IMR-90 (cell line): ENCODE measurements at regions not wholly inside any gene's neighbourhood (a gene's known extent, or its start where the extent isn't known, plus 50 kb on each side); places are given as distances from the start of the nearest gene placed in this dataset.

Experiments used
- ATAC-seq: fragments of 200-7000 bp; cut with Tn5 transposase; 2 replicates; pipeline ENCODE4 v1.9.1; 2020; ENCODE audit warnings: low read depth, mild to moderate bottlenecking, moderate library complexity
- BruUV-seq: library from RNA; stranded (reverse); fragments of 400-500 nt; replicated peaks from 2 replicates; lab custom pipeline; 2021; lab: Mats Ljungman, UMichigan
- CTCF ChIA-PET: fragments of 300-600 bp; formaldehyde crosslinking; extraction: SDS; loops from one replicate; lab custom pipeline; 2021; ENCODE audit warnings: antibody characterized with exemption; lab: Yijun Ruan, JAX
- POLR2A ChIA-PET: fragments of 300-600 bp; sonication (Branson Sonifier 250); formaldehyde crosslinking; loops from one replicate; lab custom pipeline; 2022; ENCODE audit warnings: antibody characterized with exemption; ENCODE audit not compliant: unreplicated experiment; lab: Charles Lee
- DNase-seq: peaks from one replicate; pipeline ENCODE4 v3.0.0; 2013
- H2AFZ ChIP-seq: replicated peaks from 2 replicates; pipeline ENCODE3; 2013; ENCODE audit warnings: low read length, mild to moderate bottlenecking; ENCODE audit not compliant: poor library complexity
- H2AK5ac ChIP-seq: 2 replicates; pipeline ENCODE4 v1.6.1; 2013; ENCODE audit warnings: low read depth, low read length, inconsistent platforms
- H2AK9ac ChIP-seq: replicated peaks from 2 replicates; pipeline ENCODE3; 2013; ENCODE audit warnings: mild to moderate bottlenecking, low read depth, low read length, moderate library complexity; ENCODE audit not compliant: poor library complexity
- H2BK120ac ChIP-seq: 2 replicates; pipeline ENCODE4 v1.6.1; 2013; ENCODE audit warnings: low read depth, low read length, inconsistent platforms
- H2BK15ac ChIP-seq: 3 replicates; pipeline ENCODE4 v1.6.1; 2013; ENCODE audit warnings: low read depth, low read length, inconsistent platforms
- H2BK20ac ChIP-seq: 2 replicates; pipeline ENCODE4 v1.6.1; 2013; ENCODE audit warnings: low read depth, mild to moderate bottlenecking, inconsistent platforms, low read length, moderate library complexity
- H2BK5ac ChIP-seq: 2 replicates; pipeline ENCODE4 v1.6.1; 2013; ENCODE audit warnings: mild to moderate bottlenecking, low read depth, low read length, inconsistent platforms; ENCODE audit not compliant: poor library complexity, severe bottlenecking
- H3K14ac ChIP-seq: replicated peaks from 2 replicates; pipeline ENCODE4 v1.6.1; 2013; ENCODE audit warnings: low read depth, low read length, inconsistent platforms
- H3K18ac ChIP-seq: 2 replicates; pipeline ENCODE4 v1.6.1; 2013; ENCODE audit warnings: low read depth, low read length, control low read depth
- H3K23ac ChIP-seq: 2 replicates; pipeline ENCODE4 v1.6.1; 2013; ENCODE audit warnings: low read depth, low read length, inconsistent platforms
- H3K27ac ChIP-seq: 2 replicates; pipeline ENCODE4 v1.5.1; 2013; ENCODE audit warnings: mild to moderate bottlenecking, control low read depth, low read length; ENCODE audit not compliant: insufficient read depth
- H3K27me3 ChIP-seq: 2 replicates; pipeline ENCODE4 v1.6.1; 2013; ENCODE audit warnings: low read length; ENCODE audit not compliant: control insufficient read depth, insufficient read depth
- H3K36me3 ChIP-seq: 2 replicates; pipeline ENCODE4 v1.6.1; 2013; ENCODE audit warnings: low read length, mixed read lengths; ENCODE audit not compliant: control insufficient read depth, insufficient read depth
- H3K4ac ChIP-seq: 2 replicates; pipeline ENCODE4 v1.6.1; 2013; ENCODE audit warnings: low read depth, low read length, inconsistent platforms
- H3K4me1 ChIP-seq: 2 replicates; pipeline ENCODE4 v1.6.1; 2013; ENCODE audit warnings: low read length, mixed read lengths; ENCODE audit not compliant: control insufficient read depth, insufficient read depth
- H3K4me2 ChIP-seq: 2 replicates; pipeline ENCODE4 v1.6.1; 2013; ENCODE audit warnings: low read depth, mild to moderate bottlenecking, control low read depth, low read length, moderate library complexity
- H3K4me3 ChIP-seq: 2 replicates; pipeline ENCODE4 v1.5.1; 2013; ENCODE audit warnings: low read depth, mild to moderate bottlenecking, control low read depth, low read length, moderate library complexity; ENCODE audit not compliant: insufficient read depth
- H3K56ac ChIP-seq: 2 replicates; pipeline ENCODE4 v1.6.1; 2013; ENCODE audit warnings: low read length, inconsistent platforms; ENCODE audit not compliant: insufficient read depth; ENCODE audit errors: extremely low read depth
- H3K79me1 ChIP-seq, 2 experiments: 2 replicates each; pipeline ENCODE4 v1.6.1; 2013; ENCODE audit warnings: low read length in 2 of 2, inconsistent platforms in 1 of 2, low read depth in 1 of 2
- H3K9ac ChIP-seq: 2 replicates; pipeline ENCODE4 v1.6.1; 2013; ENCODE audit warnings: low read depth, low read length, control low read depth
- H3K9me1 ChIP-seq: 2 replicates; pipeline ENCODE4 v1.6.1; 2013; ENCODE audit warnings: low read length, inconsistent platforms; ENCODE audit not compliant: insufficient read depth
- H3K9me3 ChIP-seq: 2 replicates; pipeline ENCODE4 v1.6.1; 2013; ENCODE audit warnings: low read length; ENCODE audit not compliant: control insufficient read depth, insufficient read depth
- H4K20me1 ChIP-seq: 2 replicates; pipeline ENCODE4 v1.6.1; 2013; ENCODE audit warnings: low read length, inconsistent platforms; ENCODE audit not compliant: insufficient read depth
- H4K5ac ChIP-seq: 2 replicates; pipeline ENCODE4 v1.6.1; 2013; ENCODE audit warnings: mild to moderate bottlenecking, low read depth, low read length, control low read depth
- H4K8ac ChIP-seq, 2 experiments: 2 replicates each; pipeline ENCODE4 v1.6.1; 2013; ENCODE audit warnings: low read depth in 2 of 2, low read length in 2 of 2, control low read depth in 1 of 2, inconsistent platforms in 1 of 2
- H4K91ac ChIP-seq: 2 replicates; pipeline ENCODE4 v1.6.1; 2013; ENCODE audit warnings: low read depth, low read length, inconsistent platforms; ENCODE audit not compliant: insufficient read depth
- BHLHE40 ChIP-seq: fragments of 150-350 bp; IDR thresholded peaks from 2 replicates; pipeline ENCODE4 v1.6.1; 2016; ENCODE audit warnings: mild to moderate bottlenecking, low read depth, low read length
- CEBPB ChIP-seq: IDR thresholded peaks from 2 replicates; pipeline ENCODE4 v1.6.1; 2012; ENCODE audit warnings: low read depth, low read length, improper control_type of control experiment
- CTCF ChIP-seq: conservative IDR thresholded peaks from 2 replicates; pipeline ENCODE4 v1.5.1; 2012; ENCODE audit warnings: mild to moderate bottlenecking, low read depth, low read length, improper control_type of control experiment
- FOS ChIP-seq: fragments of 150-350 bp; IDR thresholded peaks from 2 replicates; pipeline ENCODE4 v1.6.1; 2016; ENCODE audit warnings: low read depth, low read length
- MXI1 ChIP-seq: IDR thresholded peaks from 2 replicates; pipeline ENCODE4 v1.6.1; 2012; ENCODE audit warnings: low read depth, mild to moderate bottlenecking, low read length, moderate library complexity, borderline replicate concordance
- POLR2A ChIP-seq: IDR thresholded peaks from 2 replicates; pipeline ENCODE4 v1.6.1; 2012; ENCODE audit warnings: mild to moderate bottlenecking, low read depth, low read length
- RAD21 ChIP-seq: IDR thresholded peaks from 2 replicates; pipeline ENCODE4 v1.6.1; 2012; ENCODE audit warnings: low read length, improper control_type of control experiment
- RCOR1 ChIP-seq: IDR thresholded peaks from 2 replicates; pipeline ENCODE4 v1.6.1; 2012; ENCODE audit warnings: mild to moderate bottlenecking, low read length, improper control_type of control experiment; ENCODE audit not compliant: insufficient replicate concordance
- SMC3 ChIP-seq: fragments of 150-350 bp; IDR thresholded peaks from 2 replicates; pipeline ENCODE4 v1.6.1; 2016; ENCODE audit warnings: low read depth, mild to moderate bottlenecking, antibody characterized with exemption, low read length, moderate library complexity
- WGBS, 2 experiments: methylation state at CpG; one replicate each; pipeline versions ENCODE4 v1.1.5 to v1.1.7; 2013; ENCODE audit warnings: missing lambda C conversion rate in 2 of 2; ENCODE audit not compliant: insufficient read length in 1 of 2; ENCODE audit errors: extremely low coverage in 2 of 2; 5-methylcytosine and 5-hydroxymethylcytosine counted together
- dilution Hi-C: fragments of 300-500 bp; cut with HindIII; formaldehyde crosslinking; loops from one replicate; pipeline ENCODE4 v1.14.3; 2018; ENCODE audit warnings: low sequenced_read_pairs; ENCODE audit not compliant: unreplicated experiment
- in situ Hi-C: fragments of 300-500 bp; cut with MboI; formaldehyde crosslinking; loops from 3 replicates; pipeline ENCODE4 v1.14.3; 2019; ENCODE audit warnings: low sequenced_read_pairs, inconsistent platforms, mixed read lengths
- intact Hi-C: fragments of 100-400 bp; cut with micrococcal nuclease; formaldehyde crosslinking; loops from 2 replicates; pipeline ENCODE4 v1.10.0; 2022

GRCh38 chr17:79159926-79160325 lies 85.3 kb downstream of the ENGASE start:
- Histone ChIP-seq H3K36me3 (no peaks in the 10 kb centered on the region), H3K4ac (no peak overlapping the region), H3K9me1 (no peaks in the 10 kb centered on the region), H2BK15ac (no peak overlapping the region), H4K91ac (no peak overlapping the region), H3K18ac (no peak overlapping the region), H3K23ac (no peak overlapping the region), H2BK120ac (no peak overlapping the region), H3K9ac (no peak overlapping the region), H3K4me3 (no peak overlapping the region), H2BK5ac (no peak overlapping the region), H3K9me3 (no peaks in the 10 kb centered on the region), H3K27ac (no peak overlapping the region), H3K79me1 (no peaks in the 10 kb centered on the region), H2AK5ac (no peak overlapping the region), H2BK20ac (no peak overlapping the region), H2AK9ac (no peak overlapping the region), H4K8ac (no peak overlapping the region), H3K14ac (no peak overlapping the region), H3K27me3 (peaks cover 15% of the 10 kb centered on the region; the same call in 1 of the 2 replicates), H3K4me2 (no peak overlapping the region), H2AFZ (no peak overlapping the region), H4K20me1 (no peaks in the 10 kb centered on the region; the same call in 1 of the 2 replicates), H3K56ac (no peak overlapping the region), H3K4me1 (no peaks in the 10 kb centered on the region), H4K5ac (no peak overlapping the region)
- ChIA-PET POLR2A (no interaction called here), CTCF (no interaction called here)
- DNase-seq (no peak), ATAC-seq (no peak)
- TF ChIP-seq MXI1 (no peak), FOS (no peak), RAD21 (no peak), CTCF (no peak), POLR2A (no peak), CEBPB (no peak), SMC3 (no peak), BHLHE40 (no peak), RCOR1 (no peak)
- in situ Hi-C loops (no loop called here), dilution Hi-C loops (no loop called here), intact Hi-C loops (no loop called here)
- no TSS peak for BruUV-seq
- WGBS, 2 experiments, result 24% methylated on average over 5 of the region's 13 CpGs; no CpG with 5 or more reads in 1 of the 2 experiments
